Motor neuron (in vitro differentiated cells): ENCODE measurements at regions not wholly inside any gene's neighbourhood (a gene's known extent, or its start where the extent isn't known, plus 50 kb on each side); places are given as distances from the start of the nearest gene placed in this dataset.
"Not testable (repeated sequence)": the region's sequence is repeated elsewhere in the genome, so short reads cannot be mapped to it uniquely, and the experiment has no call there.

Source experiments
- ATAC-seq, 8 experiments: fragments of 200-7000 bp; cut with Tn5 transposase; replicated peaks in 6 of 8; 2 replicates each; pipeline ENCODE4 v1.8.0; 2021; ENCODE audit warnings: mild to moderate bottlenecking in 8 of 8, moderate library complexity in 8 of 8
- H3K27ac ChIP-seq, 2 donors: fragments of 250-450 bp; sonication (Bioruptor Pico); 2 replicates each; pipeline ENCODE4 v1.9.0; 2021; ENCODE audit warnings: antibody characterized with exemption in 2 of 2, mild to moderate bottlenecking in 2 of 2, moderate library complexity in 1 of 2
- H3K4me1 ChIP-seq, 2 donors: fragments of 250-450 bp; sonication (Bioruptor Pico); replicated peaks in 1 of 2; 2 replicates each; pipeline ENCODE4 v1.6.1; 2021; ENCODE audit warnings: antibody characterized with exemption in 2 of 2, mild to moderate bottlenecking in 2 of 2, moderate library complexity in 1 of 2
- H3K4me3 ChIP-seq, 5 donors: fragments of 250-450 bp; sonication (Bioruptor Pico); 2 replicates each; pipeline ENCODE4 v1.9.0; 2021; ENCODE audit warnings: antibody characterized with exemption in 5 of 5, mild to moderate bottlenecking in 5 of 5, moderate library complexity in 4 of 5
- WGBS, 10 experiments: fragments of 450-650 bp; shearing (Covaris generic); methylation state at CpG; one replicate each; pipeline ENCODE4 v1.0.0; 2022; 5-methylcytosine and 5-hydroxymethylcytosine counted together
- in situ Hi-C, 9 experiments: fragments of 400-800 bp; cut with MboI; loops; one replicate each; pipeline ENCODE4 v1.15.0; 2021; ENCODE audit warnings: low sequenced_read_pairs in 9 of 9, low pct_unique_long_range_greater_than_20kb in 2 of 9; ENCODE audit not compliant: unreplicated experiment in 9 of 9

- ATAC-seq = no peak
- H3K27ac ChIP-seq = no peak overlapping the region
- in situ Hi-C loops = no loop called here
- H3K4me3 ChIP-seq = no peak overlapping the region
- 60 to 91% (median 79%) methylated on average over 1 to 7 of the region's 7 CpGs; no CpG with 5 or more reads in 2 of the 10 experiments for WGBS, 10 experiments
- H3K4me1 ChIP-seq = peaks cover 0 to 9% of the 10 kb centered on the region in 2 donors
Measured at GRCh38 chr6:4340544-4340943, 205.2 kb upstream of the ECI2 start.

GRCh38 chr6:4338884-4339283 lies 203.5 kb upstream of the ECI2 start:
- in situ Hi-C loops = no loop called here
- WGBS, 10 experiments = 33 to 100% (median 79%) methylated on average over 1 to 3 of the region's 3 CpGs; no CpG with 5 or more reads in 1 of the 10 experiments
- H3K4me3 ChIP-seq = no peak overlapping the region
- no peak for ATAC-seq
- H3K4me1 ChIP-seq = peaks cover 5 to 7% of the 10 kb centered on the region in 2 donors
- no peak overlapping the region for H3K27ac ChIP-seq

GRCh38 chr6:4336778-4337442 lies 201.5 kb upstream of the ECI2 start:
- H3K4me3 ChIP-seq = no peak overlapping the region
- no peak overlapping the region for H3K27ac ChIP-seq
- in situ Hi-C loops = no loop called here
- ATAC-seq = no peak
- 54 to 100% (median 80%) methylated on average over 1 to 6 of the region's 8 CpGs; no CpG with 5 or more reads in 3 of the 10 experiments for WGBS, 10 experiments
- peaks cover 5 to 7% of the 10 kb centered on the region in 2 donors for H3K4me1 ChIP-seq

GRCh38 chr6:4336084-4336483 lies 200.7 kb upstream of the ECI2 start:
- WGBS, 10 experiments = 44 to 100% (median 80%) methylated on average over 1 to 4 of the region's 4 CpGs; no CpG with 5 or more reads in 1 of the 10 experiments
- Histone ChIP-seq H3K27ac (no peak overlapping the region), H3K4me3 (no peak overlapping the region), H3K4me1 (peaks cover 5 to 7% of the 10 kb centered on the region in 2 donors)
- no peak for ATAC-seq
- in situ Hi-C loops = no loop called here

GRCh38 chr6:4334158-4334740 lies 198.9 kb upstream of the ECI2 start:
- in situ Hi-C loops, H3K27ac ChIP-seq, H3K4me1 ChIP-seq, H3K4me3 ChIP-seq, ATAC-seq: not testable (repeated sequence)
- WGBS, 10 experiments = 23 to 100% (median 77%) methylated on average over 1 to 6 of the region's 24 CpGs; no CpG with 5 or more reads in 4 of the 10 experiments

GRCh38 chr6:4327841-4328240 lies 192.5 kb upstream of the ECI2 start:
- in situ Hi-C loops = no loop called here
- 43 to 86% (median 67%) methylated on average over 1 of the region's 1 CpG; no CpG with 5 or more reads in 1 of the 10 experiments for WGBS, 10 experiments
- H3K4me3 ChIP-seq = no peak overlapping the region
- ATAC-seq = peak in 1 of 8 experiments; percentile 20
- peaks cover 0 to 3% of the 10 kb centered on the region in 2 donors for H3K4me1 ChIP-seq
- no peak overlapping the region for H3K27ac ChIP-seq

GRCh38 chr6:4324746-4325145 lies 189.4 kb upstream of the ECI2 start:
- ATAC-seq = no peak
- H3K27ac ChIP-seq = no peak overlapping the region
- H3K4me1 ChIP-seq = peaks cover 7 to 13% of the 10 kb centered on the region in 2 donors
- H3K4me3 ChIP-seq = no peak overlapping the region
- in situ Hi-C loops = loop anchor here in 1 of 9 experiments (25.0 kb wide), 1 partner anchor 613 kb away; no protein-coding TSS in a partner anchor

- 50 to 100% (median 87%) methylated on average over 1 to 2 of the region's 2 CpGs; no CpG with 5 or more reads in 2 of the 10 experiments for WGBS, 10 experiments
- peaks cover 7 to 14% of the 10 kb centered on the region in 2 donors for H3K4me1 ChIP-seq
- in situ Hi-C loops = loop anchor here in 1 of 9 experiments (25.0 kb wide), 1 partner anchor 614 kb away; no protein-coding TSS in a partner anchor
- H3K4me3 ChIP-seq = no peak overlapping the region
- H3K27ac ChIP-seq = no peak overlapping the region
- ATAC-seq = no peak
Measured at GRCh38 chr6:4323322-4323721, 187.9 kb upstream of the ECI2 start.

- 43 to 89% (median 75%) methylated on average over 1 of the region's 1 CpG; no CpG with 5 or more reads in 5 of the 10 experiments for WGBS, 10 experiments
- in situ Hi-C loops = loop anchor here in 1 of 9 experiments (25.0 kb wide), 1 partner anchor 614 kb away; no protein-coding TSS in a partner anchor
Measured at GRCh38 chr6:4322846-4323309, 187.5 kb upstream of the ECI2 start.

GRCh38 chr6:4322134-4322845 lies 186.9 kb upstream of the ECI2 start:
- 67 to 97% (median 84%) methylated on average over 1 to 6 of the region's 6 CpGs; no CpG with 5 or more reads in 2 of the 10 experiments for WGBS, 10 experiments
- Histone ChIP-seq H3K27ac (no peak overlapping the region), H3K4me3 (no peak overlapping the region), H3K4me1 (peaks cover 16 to 24% of the 10 kb centered on the region in 2 donors)
- in situ Hi-C loops = loop anchor here in 1 of 9 experiments (25.0 kb wide), 1 partner anchor 615 kb away; no protein-coding TSS in a partner anchor
- ATAC-seq = no peak

More at GRCh38 chr6:4322846-4323309, 187.5 kb upstream of the ECI2 start:
- peak in 6 of 8 experiments; percentile 32 to 63 (median 52) for ATAC-seq
- no peak overlapping the region for H3K4me3 ChIP-seq
- peaks cover 11 to 18% of the 10 kb centered on the region in 2 donors for H3K4me1 ChIP-seq
- H3K27ac ChIP-seq = no peak overlapping the region

GRCh38 chr6:4320860-4321259 lies 185.5 kb upstream of the ECI2 start:
- 0 to 100% (median 50%) methylated on average over 1 of the region's 1 CpG for WGBS, 10 experiments
- H3K27ac ChIP-seq = no peak overlapping the region
- peaks cover 27 to 32% of the 10 kb centered on the region in 2 donors for H3K4me1 ChIP-seq
- H3K4me3 ChIP-seq = no peak overlapping the region
- in situ Hi-C loops = loop anchor here in 1 of 9 experiments (25.0 kb wide), 1 partner anchor 616 kb away; no protein-coding TSS in a partner anchor
- peak in 6 of 8 experiments; percentile 13 to 35 (median 16) for ATAC-seq

GRCh38 chr6:4319981-4320683 lies 184.8 kb upstream of the ECI2 start:
- Histone ChIP-seq H3K27ac (no peak overlapping the region), H3K4me1 (peaks cover 27 to 32% of the 10 kb centered on the region in 2 donors), H3K4me3 (no peak overlapping the region)
- in situ Hi-C loops = loop anchor here in 1 of 9 experiments (25.0 kb wide), 1 partner anchor 617 kb away; no protein-coding TSS in a partner anchor
- WGBS, 10 experiments = 9 to 88% (median 76%) methylated on average over 1 to 4 of the region's 4 CpGs; no CpG with 5 or more reads in 1 of the 10 experiments
- ATAC-seq = peak in 3 of 8 experiments; percentile 12 to 42 (median 21)
